ENCODE measurements at regions not wholly inside any gene's neighbourhood (a gene's known extent, or its start where the extent isn't known, plus 50 kb on each side); places are given as distances from the start of the nearest gene placed in this dataset.
"Not testable (repeated sequence)": the region's sequence is repeated elsewhere in the genome, so short reads cannot be mapped to it uniquely, and the experiment has no call there.

- Histone ChIP-seq H3K4me3 (no peak overlapping the region), H3K36me3 (ENCODE audit: control insufficient read depth in 4 of 4, insufficient read depth in 4 of 4, low read length in 4 of 4) (no peaks in the 10 kb centered on the region), H3K27me3 (ENCODE audit: control insufficient read depth in 3 of 3, insufficient read depth in 3 of 3, low read length in 2 of 3) (no peaks in the 10 kb centered on the region), H3K27ac (ENCODE audit: low read depth in 1 of 2, low read length in 1 of 2) (no peak overlapping the region), H3K9me3 (ENCODE audit: control insufficient read depth in 4 of 4, insufficient read depth in 3 of 4, low read length in 3 of 4) (no peaks in the 10 kb centered on the region), H3K4me1 (ENCODE audit: control insufficient read depth in 5 of 5, insufficient read depth in 5 of 5, low read length in 5 of 5) (no peaks in the 10 kb centered on the region), H3K9ac (ENCODE audit: insufficient read depth in 1 of 2, low read length in 2 of 2) (no peak overlapping the region)
- no peak for DNase-seq
- no peak for TF ChIP-seq CTCF (IDR thresholded peaks at IDR 0.05; ENCODE audit: control extremely low read depth, extremely low read depth)
- WGBS, 2 donors = 71 to 92% methylated on average over 3 of the region's 3 CpGs
- ATAC-seq (ENCODE audit: insufficient read depth, low FRiP score) = no peak
These were observed 64.0 kb upstream of the CAPRIN1 start for GRCh38 chr11:33987545-33987944.

GRCh38 chr11:33986597-33987501 is 64.7 kb upstream of the CAPRIN1 start:
- 76 to 81% methylated on average over 11 to 12 of the region's 12 CpGs for WGBS, 2 donors
- H3K27ac ChIP-seq (ENCODE audit: low read depth in 1 of 2, low read length in 1 of 2) = not testable (repeated sequence)

GRCh38 chr11:33984682-33985389 is 66.7 kb upstream of the CAPRIN1 start:
- 84 to 85% methylated on average over 5 of the region's 5 CpGs for WGBS, 2 donors
- no peak overlapping the region for H3K27ac ChIP-seq (ENCODE audit: low read depth in 1 of 2, low read length in 1 of 2)
- no peaks in the 10 kb centered on the region for H3K9me3 ChIP-seq (ENCODE audit: control insufficient read depth in 4 of 4, insufficient read depth in 3 of 4, low read length in 3 of 4)
- DNase-seq = no peak
- H3K4me1 ChIP-seq (ENCODE audit: control insufficient read depth in 5 of 5, insufficient read depth in 5 of 5, low read length in 5 of 5) = no peaks in the 10 kb centered on the region
- no peak for ATAC-seq (ENCODE audit: insufficient read depth, low FRiP score)
- H3K27me3 ChIP-seq (ENCODE audit: control insufficient read depth in 3 of 3, insufficient read depth in 3 of 3, low read length in 2 of 3) = no peaks in the 10 kb centered on the region
- H3K36me3 ChIP-seq (ENCODE audit: control insufficient read depth in 4 of 4, insufficient read depth in 4 of 4, low read length in 4 of 4) = no peaks in the 10 kb centered on the region
- no peak overlapping the region for H3K9ac ChIP-seq (ENCODE audit: insufficient read depth in 1 of 2, low read length in 2 of 2)
- no peak for TF ChIP-seq CTCF (IDR thresholded peaks at IDR 0.05; ENCODE audit: control extremely low read depth, extremely low read depth)
- no peak overlapping the region for H3K4me3 ChIP-seq

More at GRCh38 chr11:33986597-33987501, 64.7 kb upstream of the CAPRIN1 start:
- not testable (repeated sequence) for H3K9ac ChIP-seq (ENCODE audit: insufficient read depth in 1 of 2, low read length in 2 of 2); H3K4me3 ChIP-seq; H3K27me3 ChIP-seq (ENCODE audit: control insufficient read depth in 3 of 3, insufficient read depth in 3 of 3, low read length in 2 of 3); ATAC-seq (ENCODE audit: insufficient read depth, low FRiP score); H3K9me3 ChIP-seq (ENCODE audit: control insufficient read depth in 4 of 4, insufficient read depth in 3 of 4, low read length in 3 of 4); H3K36me3 ChIP-seq (ENCODE audit: control insufficient read depth in 4 of 4, insufficient read depth in 4 of 4, low read length in 4 of 4); H3K4me1 ChIP-seq (ENCODE audit: control insufficient read depth in 5 of 5, insufficient read depth in 5 of 5, low read length in 5 of 5); DNase-seq

- no peak overlapping the region for H3K9ac ChIP-seq (ENCODE audit: insufficient read depth in 1 of 2, low read length in 2 of 2)
- no peaks in the 10 kb centered on the region for H3K27me3 ChIP-seq (ENCODE audit: control insufficient read depth in 3 of 3, insufficient read depth in 3 of 3, low read length in 2 of 3)
- no peaks in the 10 kb centered on the region for H3K9me3 ChIP-seq (ENCODE audit: control insufficient read depth in 4 of 4, insufficient read depth in 3 of 4, low read length in 3 of 4)
- H3K4me1 ChIP-seq (ENCODE audit: control insufficient read depth in 5 of 5, insufficient read depth in 5 of 5, low read length in 5 of 5) = no peaks in the 10 kb centered on the region
- no peak overlapping the region for H3K4me3 ChIP-seq
- TF ChIP-seq CTCF (IDR thresholded peaks at IDR 0.05; ENCODE audit: control extremely low read depth, extremely low read depth) = no peak
- ATAC-seq (ENCODE audit: insufficient read depth, low FRiP score) (no peak), DNase-seq (no peak)
- no peaks in the 10 kb centered on the region for H3K36me3 ChIP-seq (ENCODE audit: control insufficient read depth in 4 of 4, insufficient read depth in 4 of 4, low read length in 4 of 4)
- H3K27ac ChIP-seq (ENCODE audit: low read depth in 1 of 2, low read length in 1 of 2) = no peak overlapping the region
These were observed 68.9 kb upstream of the CAPRIN1 start for GRCh38 chr11:33982661-33983060.

Measured in lung (tissue), 11 donors.